ENCODE measurements at regions not wholly inside any gene's neighbourhood (a gene's known extent, or its start where the extent isn't known, plus 50 kb on each side); places are given as distances from the start of the nearest gene placed in this dataset.

DNA sequence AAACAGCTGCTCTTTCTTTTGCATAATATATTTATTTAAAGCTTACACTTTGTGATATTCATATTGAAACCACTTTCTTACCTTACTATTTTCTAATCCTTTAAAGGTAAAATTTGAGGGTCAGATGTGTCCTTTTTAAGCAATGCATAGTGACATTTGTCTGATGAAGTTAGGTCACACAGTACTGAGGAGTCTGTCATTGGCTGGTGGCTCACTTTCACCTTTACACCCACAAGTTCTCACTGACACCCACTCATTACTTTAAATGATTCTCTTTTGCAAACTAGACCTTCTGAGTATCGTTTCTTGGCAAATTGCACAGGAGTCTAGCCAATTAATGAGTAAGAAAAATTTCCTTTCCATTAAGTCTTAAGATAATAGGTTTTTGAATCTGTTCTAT is 758.3 kb upstream of the ARPP21 start:
- H3K4ac ChIP-seq (ENCODE audit: low read depth in 1 of 2, low read length in 2 of 2): no peak overlapping the region
- H3K18ac ChIP-seq (ENCODE audit: low read depth in 1 of 2, low read length in 2 of 2): no peak overlapping the region
- H3K36me3 ChIP-seq (ENCODE audit: control insufficient read depth in 1 of 2, insufficient read depth in 2 of 2, low read depth in 1 of 2, low read length in 2 of 2): no peaks in the 10 kb centered on the region
- H2BK5ac ChIP-seq (ENCODE audit: low read depth, low read length, poor library complexity, severe bottlenecking): no peak overlapping the region
- no peak overlapping the region for H2BK12ac ChIP-seq (ENCODE audit: low read length in 2 of 2)
- H3K4me3 ChIP-seq (ENCODE audit: insufficient read depth in 1 of 2, low read depth in 1 of 2, low read length in 2 of 2): no peak overlapping the region
- no peaks in the 10 kb centered on the region for H3K79me1 ChIP-seq (replicated peaks; ENCODE audit: low read length, poor library complexity, severe bottlenecking)
- no peaks in the 10 kb centered on the region for H3K9me3 ChIP-seq (ENCODE audit: control insufficient read depth, low read length)
- no CpG with 5 or more reads among the region's 1 CpG for WGBS
- no peak overlapping the region for H2AFZ ChIP-seq (ENCODE audit: low read depth, low read length)
- no peak overlapping the region for H3K9ac ChIP-seq (ENCODE audit: low read length)
- no peaks in the 10 kb centered on the region for H3K27me3 ChIP-seq (ENCODE audit: control insufficient read depth in 1 of 2, insufficient read depth in 1 of 2, low read length in 2 of 2)
- no peak overlapping the region for H3K23ac ChIP-seq (ENCODE audit: low read length in 2 of 2)
- H3K14ac ChIP-seq (ENCODE audit: low read length in 2 of 2): no peak overlapping the region
- no peak overlapping the region for H2BK15ac ChIP-seq (ENCODE audit: low read depth, poor library complexity, severe bottlenecking)
- no peak for DNase-seq
- H3K4me2 ChIP-seq (ENCODE audit: low read length, poor library complexity, severe bottlenecking): no peak overlapping the region
- H2AK5ac ChIP-seq (ENCODE audit: low read length, severe bottlenecking): no peak overlapping the region
- H3K27ac ChIP-seq (ENCODE audit: low read length, poor library complexity, severe bottlenecking): no peak overlapping the region
- no peak overlapping the region for H4K8ac ChIP-seq (ENCODE audit: low read length)
- no peak overlapping the region for H2BK120ac ChIP-seq (ENCODE audit: low read depth, low read length)
- no peaks in the 10 kb centered on the region for H3K4me1 ChIP-seq (ENCODE audit: control insufficient read depth, insufficient read depth, low read depth, low read length)
- no peak overlapping the region for H4K91ac ChIP-seq (ENCODE audit: low read length)

DNA sequence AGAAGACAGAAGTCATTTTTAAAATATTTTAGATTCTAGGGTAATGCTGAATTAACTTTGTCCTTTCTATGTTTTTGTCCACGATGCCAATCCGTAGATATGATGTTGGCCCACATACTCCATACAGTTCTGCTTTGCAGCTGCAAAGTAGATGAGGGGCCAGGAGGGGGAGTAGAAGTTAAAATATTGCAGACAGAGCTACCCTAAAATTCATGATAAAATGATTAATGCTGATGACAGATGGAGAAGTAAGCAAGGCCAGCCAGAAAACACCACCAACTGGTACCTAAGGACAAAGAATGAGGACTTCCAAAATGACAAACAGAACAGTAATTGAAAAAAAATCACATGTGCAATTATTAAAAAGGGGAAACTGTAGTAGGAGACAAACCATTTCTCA is 756.6 kb upstream of the ARPP21 start:
- no peak overlapping the region for H2AFZ ChIP-seq (ENCODE audit: low read depth, low read length)
- no peak overlapping the region for H4K8ac ChIP-seq (ENCODE audit: low read length)
- no peak overlapping the region for H3K18ac ChIP-seq (ENCODE audit: low read depth in 1 of 2, low read length in 2 of 2)
- H2BK5ac ChIP-seq (ENCODE audit: low read depth, low read length, poor library complexity, severe bottlenecking): no peak overlapping the region
- no peak overlapping the region for H2BK120ac ChIP-seq (ENCODE audit: low read depth, low read length)
- no peaks in the 10 kb centered on the region for H3K4me1 ChIP-seq (ENCODE audit: control insufficient read depth, insufficient read depth, low read depth, low read length)
- no peaks in the 10 kb centered on the region for H3K9me3 ChIP-seq (ENCODE audit: control insufficient read depth, low read length)
- DNase-seq: no peak
- no peak overlapping the region for H2BK12ac ChIP-seq (ENCODE audit: low read length in 2 of 2)
- no peak overlapping the region for H2AK5ac ChIP-seq (ENCODE audit: low read length, severe bottlenecking)
- H3K14ac ChIP-seq (ENCODE audit: low read length in 2 of 2): no peak overlapping the region
- H3K4me3 ChIP-seq (ENCODE audit: insufficient read depth in 1 of 2, low read depth in 1 of 2, low read length in 2 of 2): no peak overlapping the region
- no peaks in the 10 kb centered on the region for H3K79me1 ChIP-seq (replicated peaks; ENCODE audit: low read length, poor library complexity, severe bottlenecking)
- H3K27ac ChIP-seq (ENCODE audit: low read length, poor library complexity, severe bottlenecking): no peak overlapping the region
- H3K27me3 ChIP-seq (ENCODE audit: control insufficient read depth in 1 of 2, insufficient read depth in 1 of 2, low read length in 2 of 2): no peaks in the 10 kb centered on the region
- no peaks in the 10 kb centered on the region for H3K36me3 ChIP-seq (ENCODE audit: control insufficient read depth in 1 of 2, insufficient read depth in 2 of 2, low read depth in 1 of 2, low read length in 2 of 2)
- no peak overlapping the region for H4K91ac ChIP-seq (ENCODE audit: low read length)
- H3K4ac ChIP-seq (ENCODE audit: low read depth in 1 of 2, low read length in 2 of 2): no peak overlapping the region
- H3K4me2 ChIP-seq (ENCODE audit: low read length, poor library complexity, severe bottlenecking): no peak overlapping the region
- no peak overlapping the region for H3K9ac ChIP-seq (ENCODE audit: low read length)
- H3K23ac ChIP-seq (ENCODE audit: low read length in 2 of 2): no peak overlapping the region
- WGBS: 91% methylated on average over 2 of the region's 2 CpGs
- H2BK15ac ChIP-seq (ENCODE audit: low read depth, poor library complexity, severe bottlenecking): no peak overlapping the region

DNA sequence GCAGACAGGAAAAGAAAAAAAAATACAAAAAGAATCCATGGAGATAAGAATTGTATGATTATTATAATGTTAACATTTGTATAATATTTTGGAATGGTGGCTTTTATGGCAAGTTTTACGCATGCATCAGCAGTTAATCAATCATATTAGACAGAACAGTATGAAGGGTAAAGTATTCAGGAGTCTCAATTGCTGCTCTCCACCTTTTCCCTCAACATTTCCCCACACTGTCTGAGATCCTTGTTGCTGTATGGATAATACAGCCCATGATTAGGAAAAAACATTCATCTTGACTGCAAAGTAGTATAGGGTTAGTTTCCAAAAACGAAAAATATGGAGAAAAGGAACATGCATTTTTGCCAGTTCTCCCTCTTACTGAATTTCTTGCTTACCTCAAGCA is 755.3 kb upstream of the ARPP21 start:
- Histone ChIP-seq H3K27ac (ENCODE audit: low read length, poor library complexity, severe bottlenecking) (no peak overlapping the region), H3K4me3 (ENCODE audit: insufficient read depth in 1 of 2, low read depth in 1 of 2, low read length in 2 of 2) (no peak overlapping the region), H3K79me1 (replicated peaks; ENCODE audit: low read length, poor library complexity, severe bottlenecking) (no peaks in the 10 kb centered on the region), H2BK12ac (ENCODE audit: low read length in 2 of 2) (no peak overlapping the region), H3K9me3 (ENCODE audit: control insufficient read depth, low read length) (no peaks in the 10 kb centered on the region), H2BK5ac (ENCODE audit: low read depth, low read length, poor library complexity, severe bottlenecking) (no peak overlapping the region), H3K4ac (ENCODE audit: low read depth in 1 of 2, low read length in 2 of 2) (no peak overlapping the region), H3K27me3 (ENCODE audit: control insufficient read depth in 1 of 2, insufficient read depth in 1 of 2, low read length in 2 of 2) (no peaks in the 10 kb centered on the region), H3K18ac (ENCODE audit: low read depth in 1 of 2, low read length in 2 of 2) (no peak overlapping the region), H4K91ac (ENCODE audit: low read length) (no peak overlapping the region), H2AK5ac (ENCODE audit: low read length, severe bottlenecking) (no peak overlapping the region), H2BK15ac (ENCODE audit: low read depth, poor library complexity, severe bottlenecking) (no peak overlapping the region), H3K4me2 (ENCODE audit: low read length, poor library complexity, severe bottlenecking) (no peak overlapping the region), H4K8ac (ENCODE audit: low read length) (no peak overlapping the region), H3K9ac (ENCODE audit: low read length) (no peak overlapping the region), H3K4me1 (ENCODE audit: control insufficient read depth, insufficient read depth, low read depth, low read length) (no peaks in the 10 kb centered on the region), H3K14ac (ENCODE audit: low read length in 2 of 2) (no peak overlapping the region), H3K36me3 (ENCODE audit: control insufficient read depth in 1 of 2, insufficient read depth in 2 of 2, low read depth in 1 of 2, low read length in 2 of 2) (no peaks in the 10 kb centered on the region), H2AFZ (ENCODE audit: low read depth, low read length) (no peak overlapping the region), H2BK120ac (ENCODE audit: low read depth, low read length) (no peak overlapping the region), H3K23ac (ENCODE audit: low read length in 2 of 2) (no peak overlapping the region)
- no peak for DNase-seq
- 100% methylated on average over 1 of the region's 2 CpGs for WGBS

DNA sequence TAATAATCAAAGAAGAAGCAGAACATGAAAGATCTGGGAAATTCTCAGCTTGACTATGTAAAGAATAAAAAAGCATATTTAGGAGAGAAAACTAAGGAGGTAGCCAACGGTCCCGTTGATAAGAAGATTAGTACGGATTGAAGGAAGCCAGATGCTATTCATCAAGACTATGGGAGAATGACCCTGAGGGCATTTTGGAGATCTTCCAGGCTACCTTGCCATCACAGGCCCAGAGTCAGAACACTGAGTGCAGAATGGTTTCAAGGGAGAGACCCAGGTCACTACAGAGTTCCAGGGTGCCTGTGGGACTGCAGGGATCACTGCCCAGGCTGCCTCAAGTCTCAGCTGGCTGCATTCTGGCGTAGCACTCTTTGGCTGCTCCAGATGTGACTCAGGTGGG is 752.9 kb upstream of the ARPP21 start:
- no peaks in the 10 kb centered on the region for H3K9me3 ChIP-seq (ENCODE audit: control insufficient read depth, low read length)
- WGBS: 73% methylated on average over 4 of the region's 4 CpGs

More for the DNA sequence above, 752.9 kb upstream of the ARPP21 start:
- no peak overlapping the region for H3K4ac ChIP-seq (ENCODE audit: low read depth in 1 of 2, low read length in 2 of 2)
- no peaks in the 10 kb centered on the region for H3K27me3 ChIP-seq (ENCODE audit: control insufficient read depth in 1 of 2, insufficient read depth in 1 of 2, low read length in 2 of 2)
- no peak overlapping the region for H2AFZ ChIP-seq (ENCODE audit: low read depth, low read length)
- no peak overlapping the region for H3K4me2 ChIP-seq (ENCODE audit: low read length, poor library complexity, severe bottlenecking)
- H2BK5ac ChIP-seq (ENCODE audit: low read depth, low read length, poor library complexity, severe bottlenecking): no peak overlapping the region
- no peak overlapping the region for H3K18ac ChIP-seq (ENCODE audit: low read depth in 1 of 2, low read length in 2 of 2)
- no peak overlapping the region for H3K4me3 ChIP-seq (ENCODE audit: insufficient read depth in 1 of 2, low read depth in 1 of 2, low read length in 2 of 2)
- H4K91ac ChIP-seq (ENCODE audit: low read length): no peak overlapping the region
- DNase-seq: no peak
- H3K14ac ChIP-seq (ENCODE audit: low read length in 2 of 2): no peak overlapping the region
- H3K79me1 ChIP-seq (replicated peaks; ENCODE audit: low read length, poor library complexity, severe bottlenecking): no peaks in the 10 kb centered on the region
- no peaks in the 10 kb centered on the region for H3K4me1 ChIP-seq (ENCODE audit: control insufficient read depth, insufficient read depth, low read depth, low read length)
- H3K27ac ChIP-seq (ENCODE audit: low read length, poor library complexity, severe bottlenecking): no peak overlapping the region
- H4K8ac ChIP-seq (ENCODE audit: low read length): no peak overlapping the region
- H2BK12ac ChIP-seq (ENCODE audit: low read length in 2 of 2): no peak overlapping the region
- H3K23ac ChIP-seq (ENCODE audit: low read length in 2 of 2): no peak overlapping the region
- no peak overlapping the region for H2BK15ac ChIP-seq (ENCODE audit: low read depth, poor library complexity, severe bottlenecking)
- no peak overlapping the region for H2BK120ac ChIP-seq (ENCODE audit: low read depth, low read length)
- no peak overlapping the region for H3K9ac ChIP-seq (ENCODE audit: low read length)
- H3K36me3 ChIP-seq (ENCODE audit: control insufficient read depth in 1 of 2, insufficient read depth in 2 of 2, low read depth in 1 of 2, low read length in 2 of 2): no peaks in the 10 kb centered on the region
- no peak overlapping the region for H2AK5ac ChIP-seq (ENCODE audit: low read length, severe bottlenecking)

All from mesenchymal stem cell (in vitro differentiated cells and primary cell).